ENCODE measurements at regions not wholly inside any gene's neighbourhood (a gene's known extent, or its start where the extent isn't known, plus 50 kb on each side); places are given as distances from the start of the nearest gene placed in this dataset.

DNA sequence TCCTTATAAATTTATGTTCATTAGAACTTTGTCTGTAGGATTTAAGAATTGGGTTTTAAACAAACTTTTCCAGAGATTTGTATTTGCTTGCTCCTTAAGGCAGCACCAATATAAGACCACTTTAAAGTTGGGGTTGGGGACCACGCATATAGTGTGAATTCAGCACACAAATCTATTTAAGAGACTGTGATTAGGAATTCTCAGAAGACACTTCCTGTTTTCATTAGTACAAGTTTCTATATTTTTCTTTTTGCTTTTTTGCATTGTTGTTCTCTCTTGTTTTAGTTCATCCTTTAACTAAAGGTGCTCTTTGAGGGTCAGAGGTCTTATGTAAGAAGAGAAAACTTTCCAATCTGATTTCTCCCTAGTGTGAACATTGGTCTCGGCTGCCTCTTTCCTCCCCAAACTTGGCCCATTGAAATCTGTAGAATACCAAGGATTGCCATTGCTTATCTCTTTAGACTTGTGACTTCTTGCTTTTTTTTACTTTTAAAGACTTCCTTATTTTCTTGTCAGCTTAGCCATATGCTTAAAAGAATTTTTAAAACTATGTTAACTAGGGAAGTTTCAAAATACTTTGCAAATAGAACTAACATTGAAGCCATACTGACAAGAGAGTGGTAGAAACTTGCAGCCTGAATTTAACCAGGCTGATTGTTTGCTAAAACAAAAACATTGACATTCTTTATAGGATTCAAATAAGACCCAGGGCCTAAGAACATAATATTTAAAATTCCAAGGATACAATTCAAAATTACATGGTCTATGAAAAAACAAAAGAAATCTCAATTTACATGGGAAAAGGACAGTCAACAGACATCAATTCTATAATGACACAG lies 264.1 kb upstream of the FN1 start:
- TF ChIP-seq SP1 (IDR thresholded peaks at IDR 0.05) (no peak), BHLHE40 (IDR thresholded peaks at IDR 0.05; ENCODE audit: borderline replicate concordance) (no peak), FOXA1 (IDR thresholded peaks at IDR 0.05) (no peak), NFRKB (IDR thresholded peaks at IDR 0.05) (no peak), ELF4 (IDR thresholded peaks at IDR 0.05) (no peak), SUZ12 (IDR thresholded peaks at IDR 0.05) (no peak), TARDBP (IDR thresholded peaks at IDR 0.05) (no peak), L3MBTL2 (conservative IDR thresholded peaks at IDR 0.05) (no peak)
- TF ChIP-seq, protein P1, sequence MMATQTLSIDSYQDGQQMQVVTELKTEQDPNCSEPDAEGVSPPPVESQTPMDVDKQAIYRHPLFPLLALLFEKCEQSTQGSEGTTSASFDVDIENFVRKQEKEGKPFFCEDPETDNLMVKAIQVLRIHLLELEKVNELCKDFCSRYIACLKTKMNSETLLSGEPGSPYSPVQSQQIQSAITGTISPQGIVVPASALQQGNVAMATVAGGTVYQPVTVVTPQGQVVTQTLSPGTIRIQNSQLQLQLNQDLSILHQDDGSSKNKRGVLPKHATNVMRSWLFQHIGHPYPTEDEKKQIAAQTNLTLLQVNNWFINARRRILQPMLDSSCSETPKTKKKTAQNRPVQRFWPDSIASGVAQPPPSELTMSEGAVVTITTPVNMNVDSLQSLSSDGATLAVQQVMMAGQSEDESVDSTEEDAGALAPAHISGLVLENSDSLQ (IDR thresholded peaks at IDR 0.05) = no peak

Measured in HEK293T (cell line).